ENCODE measurements at regions not wholly inside any gene's neighbourhood (a gene's known extent, or its start where the extent isn't known, plus 50 kb on each side); places are given as distances from the start of the nearest gene placed in this dataset.

- TF ChIP-seq CTCF (IDR thresholded peaks at IDR 0.05; ENCODE audit: low read depth, low read length, missing input control) = no peak
- no peak for TF ChIP-seq YY1 (IDR thresholded peaks at IDR 0.05)
- no peak for TF ChIP-seq RAD21 (IDR thresholded peaks at IDR 0.05)
- no peak for TF ChIP-seq RXRA (IDR thresholded peaks at IDR 0.05)
- no peak for TF ChIP-seq REST (IDR thresholded peaks at IDR 0.05)
- TF ChIP-seq GABPA (IDR thresholded peaks at IDR 0.05 in 1 of 2, conservative IDR thresholded peaks at IDR 0.05 in 1 of 2) = no peak
- no peak for TF ChIP-seq ZBTB33 (IDR thresholded peaks at IDR 0.05)
- TF ChIP-seq TAF1 (conservative IDR thresholded peaks at IDR 0.05) = no peak
- no peak for TF ChIP-seq SP1 (IDR thresholded peaks at IDR 0.05)
- no peak for TF ChIP-seq FOXA1 (IDR thresholded peaks at IDR 0.05)
- TF ChIP-seq MAX (IDR thresholded peaks at IDR 0.05) = no peak
- no peak for TF ChIP-seq HNF4A (conservative IDR thresholded peaks at IDR 0.05)
These were observed 1119.5 kb upstream of the ATXN8OS start for GRCh38 chr13:68988176-68988575.
